Neural cell (in vitro differentiated cells): ENCODE measurements at regions not wholly inside any gene's neighbourhood (a gene's known extent, or its start where the extent isn't known, plus 50 kb on each side); places are given as distances from the start of the nearest gene placed in this dataset.

Experiments used
- H2AFZ ChIP-seq: fragments of 200-600, 300-800 bp; sonication (generic), shearing (Covaris generic); 2 replicates; pipeline ENCODE4 v1.6.0; 2014; ENCODE audit warnings: low read depth, mild to moderate bottlenecking, antibody characterized with exemption, low read length, moderate library complexity
- H3F3A ChIP-seq: fragments of 200-600 bp; shearing (Covaris generic); 2 replicates; pipeline ENCODE4 v1.6.1; 2016; ENCODE audit warnings: mild to moderate bottlenecking, moderate library complexity, mixed read lengths, antibody characterized with exemption, low read length; ENCODE audit not compliant: insufficient read depth, poor library complexity, severe bottlenecking
- H3K27ac ChIP-seq: fragments of 200-600, 300-800 bp; sonication (generic), shearing (Covaris generic); 2 replicates; pipeline ENCODE4 v1.5.1; 2014; ENCODE audit warnings: mild to moderate bottlenecking, low read length, moderate library complexity
- H3K27me3 ChIP-seq: fragments of 300-800, 200-600 bp; sonication (generic), shearing (Covaris generic); 2 replicates; pipeline ENCODE4 v1.6.0; 2014; ENCODE audit warnings: mild to moderate bottlenecking, low read depth, low read length, moderate library complexity; ENCODE audit not compliant: insufficient read depth
- H3K36me3 ChIP-seq: fragments of 300-800, 200-600 bp; sonication (generic), shearing (Covaris generic); 2 replicates; pipeline ENCODE4 v1.5.1; 2014; ENCODE audit warnings: mild to moderate bottlenecking, antibody characterized with exemption, low read length, moderate library complexity; ENCODE audit not compliant: insufficient read depth
- H3K4me2 ChIP-seq: fragments of 300-800, 200-600 bp; sonication (generic), shearing (Covaris generic); 2 replicates; pipeline ENCODE4 v1.6.0; 2014; ENCODE audit warnings: mild to moderate bottlenecking, low read length
- H3K4me3 ChIP-seq: fragments of 300-800, 200-600 bp; sonication (generic), shearing (Covaris generic); 2 replicates; pipeline ENCODE4 v1.5.1; 2014; ENCODE audit warnings: mild to moderate bottlenecking, low read length, moderate library complexity
- H3K79me2 ChIP-seq: fragments of 200-600 bp; shearing (Covaris generic); replicated peaks from 2 replicates; pipeline ENCODE4 v1.6.0; 2014; ENCODE audit warnings: mild to moderate bottlenecking, low read length, moderate library complexity; ENCODE audit not compliant: insufficient read depth
- H3K9ac ChIP-seq: fragments of 300-800, 200-600 bp; sonication (generic), shearing (Covaris generic); 2 replicates; pipeline ENCODE4 v1.6.1; 2016; ENCODE audit warnings: mild to moderate bottlenecking, low read length, mixed read lengths
- H3K9me2 ChIP-seq: fragments of 200-600 bp; shearing (Covaris generic); 2 replicates; pipeline ENCODE4 v1.6.1; 2016; ENCODE audit warnings: mild to moderate bottlenecking, low read length, mixed read lengths; ENCODE audit not compliant: insufficient read depth
- H3K9me3 ChIP-seq: fragments of 200-600, 300-800 bp; sonication (generic), shearing (Covaris generic); 2 replicates; pipeline ENCODE4 v1.6.1; 2016; ENCODE audit warnings: mild to moderate bottlenecking, mixed run types, low read length, moderate library complexity, mixed read lengths
- H4K20me1 ChIP-seq: fragments of 200-600 bp; shearing (Covaris generic); 2 replicates; pipeline ENCODE4 v1.6.1; 2016; ENCODE audit warnings: mild to moderate bottlenecking, mixed run types; ENCODE audit not compliant: insufficient read depth
- CTCF ChIP-seq: fragments of 450-650 bp; IDR thresholded peaks from 2 replicates; pipeline ENCODE4 v1.5.1; 2014; ENCODE audit warnings: antibody characterized with exemption, mild to moderate bottlenecking, moderate library complexity; ENCODE audit not compliant: poor library complexity, severe bottlenecking
- EP300 ChIP-seq: fragments of 450-650 bp; conservative IDR thresholded peaks from 2 replicates; pipeline ENCODE4 v1.6.1; 2014; ENCODE audit warnings: antibody characterized with exemption, mild to moderate bottlenecking, moderate library complexity; ENCODE audit not compliant: poor library complexity, severe bottlenecking
- EZH2 ChIP-seq: fragments of 200-600, 300-800 bp; shearing (Covaris generic), sonication (generic); IDR thresholded peaks from 2 replicates; pipeline ENCODE4 v1.6.1; 2014; ENCODE audit warnings: antibody characterized with exemption, low read length, borderline replicate concordance, mild to moderate bottlenecking; ENCODE audit not compliant: insufficient read depth, poor library complexity, severe bottlenecking
- MXI1 ChIP-seq: fragments of 450-650 bp; conservative IDR thresholded peaks from 2 replicates; pipeline ENCODE4 v1.6.1; 2014; ENCODE audit warnings: antibody characterized with exemption, mild to moderate bottlenecking; ENCODE audit not compliant: poor library complexity, severe bottlenecking
- POLR2AphosphoS5 ChIP-seq: IDR thresholded peaks from 2 replicates; pipeline ENCODE4 v1.6.1; 2012
- RAD21 ChIP-seq: fragments of 450-650 bp; conservative IDR thresholded peaks from 2 replicates; pipeline ENCODE4 v1.6.1; 2014; ENCODE audit warnings: antibody characterized with exemption, mild to moderate bottlenecking, moderate library complexity
- REST ChIP-seq: IDR thresholded peaks from 2 replicates; pipeline ENCODE4 v1.6.1; 2012; ENCODE audit warnings: borderline replicate concordance
- SMC3 ChIP-seq: fragments of 450-650 bp; conservative IDR thresholded peaks from 2 replicates; pipeline ENCODE4 v1.6.1; 2014; ENCODE audit warnings: antibody characterized with exemption, mild to moderate bottlenecking, moderate library complexity; ENCODE audit not compliant: poor library complexity
- TAF1 ChIP-seq: IDR thresholded peaks from 2 replicates; pipeline ENCODE4 v1.6.1; 2012; ENCODE audit warnings: low read depth

GRCh38 chr16:79772048-79772447 lies 171.5 kb upstream of the MAF start:
- H3K79me2 ChIP-seq, result no peaks in the 10 kb centered on the region
- H3K27me3 ChIP-seq, result no peaks in the 10 kb centered on the region
- no peaks in the 10 kb centered on the region for H3K9me3 ChIP-seq
- H3K4me3 ChIP-seq, result no peak overlapping the region
- no peaks in the 10 kb centered on the region for H3K36me3 ChIP-seq
- no peak overlapping the region for H3K4me2 ChIP-seq
- no peak overlapping the region for H3K9ac ChIP-seq
- TF ChIP-seq POLR2AphosphoS5 (no peak), SMC3 (no peak), TAF1 (no peak), RAD21 (no peak), MXI1 (no peak), REST (no peak), EZH2 (no peak)
- H2AFZ ChIP-seq, result no peak overlapping the region
- no peaks in the 10 kb centered on the region for H3F3A ChIP-seq
- no peaks in the 10 kb centered on the region for H3K9me2 ChIP-seq
- H4K20me1 ChIP-seq, result no peaks in the 10 kb centered on the region
- H3K27ac ChIP-seq, result no peak overlapping the region

DNA sequence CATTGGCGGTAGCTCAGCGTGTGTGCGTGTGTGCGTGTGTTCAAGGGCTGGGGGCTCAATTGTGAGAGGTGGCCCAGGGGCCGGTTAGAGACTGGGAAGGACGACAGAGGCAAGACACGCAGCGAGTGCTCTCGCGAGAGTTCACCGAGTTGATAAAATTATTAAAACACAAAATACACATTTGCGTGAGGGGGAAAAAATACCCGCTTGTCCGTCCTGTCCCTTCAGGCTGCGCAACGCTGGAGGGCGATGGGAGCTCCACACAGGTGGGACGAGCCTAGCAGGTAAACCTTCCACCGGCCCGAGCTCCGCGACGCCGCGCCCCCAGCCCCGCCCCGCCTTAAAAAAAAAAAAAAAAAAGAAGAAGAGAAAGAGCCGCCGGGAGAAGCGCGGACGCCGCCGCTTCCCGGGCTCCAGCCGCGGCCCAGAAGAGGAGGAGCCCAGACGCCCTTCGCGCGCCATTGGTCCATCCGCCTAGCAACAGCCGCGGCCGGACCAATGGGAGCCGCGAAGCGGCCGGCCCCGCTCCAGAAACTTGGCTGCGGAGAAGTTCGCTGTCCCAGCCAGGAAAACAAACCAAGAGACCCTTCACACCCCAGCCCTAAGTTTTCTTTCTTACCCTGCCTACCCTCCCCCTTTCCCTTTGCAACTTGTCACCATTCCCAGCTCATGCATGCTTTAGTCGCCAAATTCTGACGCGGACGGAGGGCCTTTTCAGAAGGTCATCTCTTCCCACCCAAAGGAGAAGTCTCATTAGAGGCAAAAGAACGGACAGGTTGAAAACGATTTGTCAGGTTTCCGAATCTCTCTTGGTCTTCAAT lies 169.9 kb upstream of the MAF start:
- H2AFZ ChIP-seq, result no peak overlapping the region

DNA sequence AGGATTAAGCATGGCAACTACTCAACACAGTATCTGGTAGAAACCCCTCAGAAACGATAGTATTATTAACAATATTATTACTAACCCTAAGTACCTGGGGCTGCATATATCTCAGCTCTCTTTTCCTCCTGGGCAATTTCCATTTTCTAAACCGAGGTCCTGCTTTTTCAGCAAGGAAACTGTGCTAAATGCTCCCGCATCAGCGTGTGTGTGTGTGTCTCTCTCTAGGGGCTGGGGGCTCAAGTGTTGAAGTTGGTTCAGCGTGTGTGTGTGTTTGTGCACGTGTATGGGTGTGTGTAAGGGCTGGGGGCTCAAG lies 169.3 kb upstream of the MAF start:
- no peaks in the 10 kb centered on the region for H3K79me2 ChIP-seq
- H3K9me3 ChIP-seq, result no peaks in the 10 kb centered on the region
- H3K27ac ChIP-seq, result no peak overlapping the region
- no peaks in the 10 kb centered on the region for H3K27me3 ChIP-seq
- H3K9me2 ChIP-seq, result no peaks in the 10 kb centered on the region
- H3K36me3 ChIP-seq, result no peaks in the 10 kb centered on the region
- no peaks in the 10 kb centered on the region for H4K20me1 ChIP-seq
- H3K9ac ChIP-seq, result no peak overlapping the region
- no peaks in the 10 kb centered on the region for H3F3A ChIP-seq
- peak overlapping the region; percentile 64 for H3K4me3 ChIP-seq
- no peak overlapping the region for H2AFZ ChIP-seq
- H3K4me2 ChIP-seq, result no peak overlapping the region
- TF ChIP-seq EP300 (no peak), CTCF (no peak), RAD21 (no peak), MXI1 (no peak), REST (no peak), POLR2AphosphoS5 (no peak), TAF1 (no peak), EZH2 (no peak), SMC3 (no peak)

More for the DNA sequence above, 169.9 kb upstream of the MAF start:
- Histone ChIP-seq H3K79me2 (no peaks in the 10 kb centered on the region), H3K9me3 (no peaks in the 10 kb centered on the region), H4K20me1 (no peaks in the 10 kb centered on the region), H3K9ac (no peak overlapping the region), H3K36me3 (no peaks in the 10 kb centered on the region), H3K27me3 (no peaks in the 10 kb centered on the region), H3K27ac (no peak overlapping the region), H3K4me2 (peak overlapping the region; percentile 61), H3K9me2 (no peaks in the 10 kb centered on the region), H3F3A (no peaks in the 10 kb centered on the region), H3K4me3 (peak overlapping the region; percentile 64)
- TF ChIP-seq TAF1 (no peak), EP300 (peak; percentile 16)
